MCF 10A (cell line): ENCODE measurements at regions not wholly inside any gene's neighbourhood (a gene's known extent, or its start where the extent isn't known, plus 50 kb on each side); places are given as distances from the start of the nearest gene placed in this dataset.
"Not testable (repeated sequence)": the region's sequence is repeated elsewhere in the genome, so short reads cannot be mapped to it uniquely, and the experiment has no call there.

Experiments
- BruUV-seq: library from RNA; stranded (reverse); fragments of 400-500 nt; replicated peaks from 2 replicates; lab custom pipeline; 2021; lab: Mats Ljungman, UMichigan
- CTCF ChIA-PET: fragments of 300-600 bp; sonication (Branson Sonifier 250); formaldehyde crosslinking; extraction: SDS; loops from one replicate; lab custom pipeline; 2021; ENCODE audit warnings: antibody characterized with exemption, inconsistent platforms; lab: Yijun Ruan, JAX
- POLR2A ChIA-PET: fragments of 300-600, 350-650 bp; sonication (Branson Sonifier 250); formaldehyde crosslinking; extraction: SDS; loops from one replicate; lab custom pipeline; 2020; ENCODE audit warnings: antibody characterized with exemption, inconsistent platforms; lab: Yijun Ruan, JAX
- DNase-seq: peaks from one replicate; pipeline ENCODE4 v3.0.0-alpha.2; 2018; ENCODE audit not compliant: unreplicated experiment
- H3K27ac Mint-ChIP-seq: one replicate; pipeline ENCODE4 v1.8.0; 2022; ENCODE audit warnings: mild to moderate bottlenecking, low read depth, mixed read lengths; ENCODE audit not compliant: unreplicated experiment
- H3K27me3 Mint-ChIP-seq: one replicate; pipeline ENCODE4 v1.8.0; 2022; ENCODE audit warnings: mixed read lengths; ENCODE audit not compliant: insufficient read depth, unreplicated experiment
- H3K36me3 Mint-ChIP-seq: one replicate; pipeline ENCODE4 v1.8.0; 2022; ENCODE audit warnings: mild to moderate bottlenecking, moderate library complexity, mixed read lengths; ENCODE audit not compliant: insufficient read depth, unreplicated experiment
- H3K4me1 Mint-ChIP-seq: one replicate; pipeline ENCODE4 v1.8.0; 2022; ENCODE audit warnings: mixed read lengths; ENCODE audit not compliant: insufficient read depth, unreplicated experiment
- H3K4me3 Mint-ChIP-seq: one replicate; pipeline ENCODE4 v1.8.0; 2022; ENCODE audit warnings: mild to moderate bottlenecking, moderate library complexity, mixed read lengths; ENCODE audit not compliant: unreplicated experiment
- H3K9me3 Mint-ChIP-seq: one replicate; pipeline ENCODE4 v1.8.0; 2022; ENCODE audit warnings: mixed read lengths; ENCODE audit not compliant: unreplicated experiment
- CTCF ChIP-seq: fragments of 200-600 bp; IDR thresholded peaks from one replicate; pipeline ENCODE4 v1.8.0; 2022; ENCODE audit warnings: antibody characterized with exemption, mild to moderate bottlenecking; ENCODE audit not compliant: unreplicated experiment
- intact Hi-C: fragments of 100-400 bp; cut with micrococcal nuclease; formaldehyde crosslinking; loops from 2 replicates; pipeline ENCODE4 v1.14.1; 2022

GRCh38 chr3:5505997-5506396 lies 318.5 kb downstream of the EDEM1 start:
- H3K27me3 Mint-ChIP-seq = no peaks in the 10 kb centered on the region
- no TSS peak for BruUV-seq
- H3K9me3 Mint-ChIP-seq = peaks cover 25% of the 10 kb centered on the region
- no peak overlapping the region for H3K27ac Mint-ChIP-seq
- H3K4me3 Mint-ChIP-seq = no peak overlapping the region
- intact Hi-C loops = no loop called here
- DNase-seq = no peak
- H3K36me3 Mint-ChIP-seq = peaks cover 10% of the 10 kb centered on the region
- TF ChIP-seq CTCF = no peak
- no peaks in the 10 kb centered on the region for H3K4me1 Mint-ChIP-seq
- POLR2A ChIA-PET = no interaction called here
- CTCF ChIA-PET = no interaction called here

- DNase-seq, BruUV-seq, POLR2A ChIA-PET, intact Hi-C loops, H3K4me1 Mint-ChIP-seq, H3K36me3 Mint-ChIP-seq, H3K4me3 Mint-ChIP-seq, H3K27ac Mint-ChIP-seq, H3K27me3 Mint-ChIP-seq, CTCF ChIA-PET: not testable (repeated sequence)
- H3K9me3 Mint-ChIP-seq = peaks cover 25% of the 10 kb centered on the region
Measured at GRCh38 chr3:5508860-5509259, 321.4 kb downstream of the EDEM1 start.

- POLR2A ChIA-PET = no interaction called here
- TF ChIP-seq CTCF = no peak
- intact Hi-C loops = no loop called here
- CTCF ChIA-PET = no interaction called here
- Mint-ChIP-seq H3K27me3 (no peaks in the 10 kb centered on the region), H3K4me3 (no peak overlapping the region), H3K9me3 (peaks cover 25% of the 10 kb centered on the region), H3K27ac (no peak overlapping the region), H3K4me1 (no peaks in the 10 kb centered on the region), H3K36me3 (peaks cover 10% of the 10 kb centered on the region)
- DNase-seq = no peak
- BruUV-seq = no TSS peak
Measured at GRCh38 chr3:5510300-5510699, 322.8 kb downstream of the EDEM1 start.

GRCh38 chr3:5517921-5518320 lies 330.4 kb downstream of the EDEM1 start:
- Mint-ChIP-seq H3K4me3 (no peak overlapping the region), H3K27me3 (peaks cover 6% of the 10 kb centered on the region), H3K9me3 (no peaks in the 10 kb centered on the region), H3K27ac (no peak overlapping the region), H3K36me3 (no peaks in the 10 kb centered on the region), H3K4me1 (no peaks in the 10 kb centered on the region)
- BruUV-seq = no TSS peak
- no peak for TF ChIP-seq CTCF
- DNase-seq = no peak
- intact Hi-C loops = no loop called here
- ChIA-PET CTCF (no interaction called here), POLR2A (no interaction called here)

GRCh38 chr3:5520237-5520636 lies 332.7 kb downstream of the EDEM1 start:
- H3K4me3 Mint-ChIP-seq = no peak overlapping the region
- no peak for TF ChIP-seq CTCF
- intact Hi-C loops = no loop called here
- no peaks in the 10 kb centered on the region for H3K36me3 Mint-ChIP-seq
- no peaks in the 10 kb centered on the region for H3K4me1 Mint-ChIP-seq
- H3K9me3 Mint-ChIP-seq = no peaks in the 10 kb centered on the region
- BruUV-seq = no TSS peak
- ChIA-PET CTCF (interaction anchor here (0.7 kb wide), 1 partner anchor 20 kb away, joined by 3 read pairs; no protein-coding TSS in a partner anchor), POLR2A (no interaction called here)
- H3K27ac Mint-ChIP-seq = no peak overlapping the region
- peaks cover 11% of the 10 kb centered on the region for H3K27me3 Mint-ChIP-seq
- DNase-seq = no peak
